Fibroblast of peridontal ligament (primary cell): ENCODE measurements at regions not wholly inside any gene's neighbourhood (a gene's known extent, or its start where the extent isn't known, plus 50 kb on each side); places are given as distances from the start of the nearest gene placed in this dataset.

Source experiments
- DNase-seq: peaks from one replicate; pipeline ENCODE4 v3.0.0-alpha.2; 2010; ENCODE audit errors: extremely low read depth

- DNase-seq = peak; percentile 84
These were observed 164.9 kb downstream of the DHX15 start for GRCh38 chr4:24419181-24420034.

DNA sequence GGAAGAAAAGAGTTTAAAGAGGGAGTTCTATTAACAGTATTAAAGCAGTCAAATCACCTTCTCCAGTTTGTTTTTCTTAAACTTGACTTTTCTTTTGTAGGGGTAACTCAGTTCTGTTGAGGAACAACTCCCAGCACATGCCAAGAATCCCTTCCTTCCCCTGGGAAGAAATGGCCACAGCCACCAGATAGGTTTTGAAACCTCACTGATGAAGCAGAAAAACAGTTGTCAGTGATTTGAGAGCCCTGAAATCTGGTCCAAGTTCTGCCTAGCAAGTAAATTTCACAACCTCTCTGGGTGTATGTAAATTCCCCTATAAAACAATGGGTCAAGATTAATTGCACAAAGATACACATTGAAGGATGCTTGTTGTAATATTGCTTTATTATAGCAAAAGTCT lies 167.1 kb downstream of the DHX15 start:
- DNase-seq = peak; percentile 21

DNA sequence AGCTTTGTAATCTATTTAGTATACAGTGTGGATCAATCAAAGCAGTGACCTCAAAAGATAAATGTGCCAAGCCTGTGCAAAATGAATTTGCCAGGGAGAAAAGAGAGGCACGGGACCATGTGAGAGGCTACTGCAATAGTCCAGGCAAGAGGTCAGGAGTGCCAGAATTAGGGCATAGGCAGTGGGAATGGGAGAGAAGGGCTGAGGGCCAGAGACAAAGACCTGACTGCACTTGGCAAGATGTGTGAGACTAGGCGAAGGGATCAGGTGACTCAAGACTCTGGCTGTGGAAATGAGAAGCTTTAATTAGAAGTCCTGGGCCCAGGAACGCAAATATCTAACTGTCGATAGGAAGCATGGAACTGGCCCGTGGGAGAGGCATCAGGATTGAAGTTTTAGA lies 168.1 kb downstream of the DHX15 start:
- no peak for DNase-seq

DNA sequence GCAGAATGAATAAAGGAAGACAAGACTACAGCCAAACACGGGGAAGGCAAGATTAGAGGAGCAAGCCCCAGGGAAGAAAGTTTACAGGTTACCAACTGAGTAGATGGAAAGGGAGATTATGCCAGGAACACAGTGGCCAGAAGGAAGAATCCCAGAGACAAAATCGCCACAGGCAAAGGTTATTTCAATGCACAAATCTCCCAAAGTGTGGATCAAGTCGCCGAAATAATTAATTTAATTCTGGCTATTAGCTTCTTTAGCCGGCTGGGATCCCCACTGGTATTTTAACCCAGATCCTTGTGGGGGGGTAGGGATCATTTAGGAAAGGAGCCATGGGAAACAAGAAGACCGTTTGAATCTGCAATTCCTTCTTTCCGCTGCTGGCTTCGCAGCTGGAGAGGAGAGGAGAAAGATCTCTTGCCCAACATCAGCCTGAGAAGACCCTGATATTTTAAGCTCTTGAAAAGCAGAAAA lies 171.0 kb downstream of the DHX15 start:
- DNase-seq = no peak

- DNase-seq = no peak
These were observed 172.5 kb downstream of the DHX15 start for GRCh38 chr4:24411806-24412205.

DNA sequence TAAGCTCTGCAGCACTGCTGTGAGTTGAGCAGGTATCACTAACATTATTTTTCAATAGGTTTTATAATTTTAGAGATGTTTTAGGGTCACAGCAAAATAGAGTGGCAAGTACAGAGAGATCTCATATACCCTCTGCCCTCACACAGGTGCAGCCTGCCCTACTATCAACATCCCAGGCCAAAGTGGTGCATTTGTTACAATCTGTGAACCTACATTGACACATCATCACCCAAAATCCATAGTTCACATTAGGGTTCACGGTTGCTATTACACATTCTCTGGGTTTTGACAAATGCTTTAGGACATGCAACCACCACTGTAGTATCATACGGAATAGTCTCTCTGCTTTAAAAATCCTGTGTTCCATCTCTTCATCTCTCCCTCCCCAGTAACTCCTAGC lies 173.1 kb downstream of the DHX15 start:
- DNase-seq = no peak

- DNase-seq = no peak
These were observed 175.7 kb downstream of the DHX15 start for GRCh38 chr4:24408640-24409039.

DNA sequence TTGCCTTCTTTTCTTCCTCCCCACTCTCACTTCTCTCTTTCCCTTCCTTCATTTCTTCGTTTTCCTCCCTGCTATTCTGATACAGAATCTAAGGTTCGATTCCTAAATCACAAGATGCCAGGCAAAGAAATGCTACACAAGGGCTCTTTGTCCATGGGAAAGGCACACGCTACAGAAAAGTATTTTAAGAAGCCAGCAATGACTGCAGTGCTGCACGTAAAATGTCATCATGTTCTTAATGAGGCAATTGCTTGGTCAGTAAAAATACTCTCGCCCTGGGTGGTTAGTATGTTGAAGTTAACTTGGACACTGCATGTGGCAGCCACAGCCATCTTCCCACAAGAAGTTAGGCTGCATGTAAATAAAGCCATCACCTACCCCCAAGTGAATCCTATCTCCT lies 178.4 kb downstream of the DHX15 start:
- no peak for DNase-seq

- DNase-seq = no peak
These were observed 179.0 kb downstream of the DHX15 start for GRCh38 chr4:24405341-24405740.

GRCh38 chr4:24404281-24404680 lies 180.1 kb downstream of the DHX15 start:
- DNase-seq = no peak

GRCh38 chr4:24403265-24403664 lies 181.1 kb downstream of the DHX15 start:
- no peak for DNase-seq

DNA sequence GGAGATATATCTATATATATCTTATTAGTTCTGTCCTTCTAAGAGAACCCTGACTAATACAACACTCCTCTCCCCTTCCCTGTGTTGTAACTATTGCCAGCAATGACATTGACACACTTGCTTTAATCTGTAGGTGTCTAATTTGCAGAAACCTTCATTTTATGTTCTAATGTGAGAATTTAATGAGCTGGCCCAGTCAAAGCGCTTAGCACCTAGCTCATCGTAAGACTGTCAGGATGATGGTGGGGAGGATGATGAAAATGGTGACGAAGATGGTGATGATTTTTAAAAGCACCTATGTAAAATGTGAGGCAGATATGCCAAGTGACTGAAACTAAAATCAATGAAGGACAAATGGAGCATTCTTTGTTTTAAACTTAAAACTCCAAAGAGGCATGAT lies 183.8 kb downstream of the DHX15 start:
- no peak for DNase-seq

- DNase-seq = no peak
These were observed 187.4 kb downstream of the DHX15 start for GRCh38 chr4:24396988-24397387.

GRCh38 chr4:24395937-24396336 lies 188.4 kb downstream of the DHX15 start:
- no peak for DNase-seq

DNA sequence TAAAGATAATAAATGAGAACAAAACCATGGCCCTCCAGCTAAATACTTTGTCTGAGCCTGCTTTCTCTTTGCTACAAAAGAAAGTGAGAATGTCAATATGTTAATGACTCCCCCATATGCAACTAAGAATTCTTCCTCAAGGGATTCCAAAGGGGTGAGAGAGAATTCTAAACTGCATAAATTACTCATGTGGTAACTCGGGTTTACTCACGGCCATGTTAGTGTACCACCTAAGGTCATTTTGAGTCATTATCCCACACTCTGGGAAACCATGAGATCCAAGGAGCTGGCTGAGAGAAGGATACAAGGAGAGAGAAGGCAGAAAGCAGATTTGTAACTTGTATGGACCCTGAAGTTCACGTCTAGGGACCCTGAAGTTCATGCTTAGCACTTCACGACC lies 190.3 kb downstream of the DHX15 start:
- peak; percentile 9 for DNase-seq

GRCh38 chr4:24392613-24393012 lies 191.7 kb downstream of the DHX15 start:
- DNase-seq = no peak

DNA sequence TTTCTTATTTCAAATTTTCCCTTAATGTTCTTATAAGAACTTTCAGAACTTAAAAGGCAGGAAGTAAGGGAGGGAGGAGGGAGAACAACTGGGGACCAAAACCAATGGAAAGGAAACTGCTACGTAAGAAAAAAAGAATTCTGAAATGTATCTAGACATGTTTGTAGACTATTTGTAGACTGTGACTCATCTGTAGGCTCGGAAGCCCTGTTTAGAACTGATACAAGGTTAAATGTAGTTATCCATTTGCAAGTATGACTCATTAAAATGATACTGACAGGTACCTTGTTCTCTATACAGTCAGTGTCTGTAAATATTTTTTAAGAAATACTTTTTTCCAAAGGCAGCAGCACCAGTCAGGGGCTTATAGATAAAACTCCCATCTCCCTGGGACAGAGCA lies 202.0 kb downstream of the DHX15 start:
- DNase-seq = no peak

DNA sequence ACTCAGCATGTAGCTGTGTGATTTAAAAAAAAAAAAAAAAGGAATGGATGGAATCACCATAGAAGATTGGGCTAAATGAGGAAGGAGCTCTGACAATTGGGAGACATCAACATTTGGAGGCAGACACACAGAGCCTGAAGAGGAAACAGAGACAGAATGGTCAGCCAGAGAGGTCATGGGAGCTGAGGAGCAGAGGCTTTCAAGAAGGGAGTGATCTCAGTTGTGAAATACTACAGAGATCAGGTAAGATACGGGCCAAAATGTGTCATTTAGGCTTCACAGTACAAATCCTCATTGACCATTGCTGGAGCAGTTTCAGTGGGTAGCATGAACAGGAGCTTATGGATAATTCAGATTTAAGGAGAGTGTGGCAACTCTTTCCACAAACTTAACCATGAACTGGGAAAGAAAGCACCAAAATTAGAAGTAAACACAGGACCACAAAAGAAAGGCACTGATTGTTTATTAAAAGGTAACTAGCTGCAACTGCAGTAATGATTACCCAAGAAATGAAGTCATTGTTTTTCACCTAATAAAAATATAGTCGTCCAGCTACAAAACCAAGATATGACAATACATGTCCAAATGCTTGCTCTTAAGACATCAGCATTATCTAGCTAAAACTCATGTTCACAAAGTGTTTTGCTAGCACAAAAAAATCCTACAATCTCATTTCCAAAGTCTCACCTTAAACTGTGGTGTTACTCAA lies 203.2 kb downstream of the DHX15 start:
- no peak for DNase-seq

- no peak for DNase-seq
These were observed 210.7 kb downstream of the DHX15 start for GRCh38 chr4:24373704-24374103.

GRCh38 chr4:24372881-24373280 lies 211.5 kb downstream of the DHX15 start:
- no peak for DNase-seq

GRCh38 chr4:24372341-24372740 lies 212.0 kb downstream of the DHX15 start:
- DNase-seq = no peak

- no peak for DNase-seq
These were observed 213.9 kb downstream of the DHX15 start for GRCh38 chr4:24370421-24370820.

GRCh38 chr4:24369507-24370029 lies 214.8 kb downstream of the DHX15 start:
- DNase-seq = no peak
